Hematopoietic multipotent progenitor cell treated with erythropoietin and hydrocortisone succinate and interleukin-3 and kit ligand, for 8 days (in vitro differentiated cells): ENCODE measurements at regions not wholly inside any gene's neighbourhood (a gene's known extent, or its start where the extent isn't known, plus 50 kb on each side); places are given as distances from the start of the nearest gene placed in this dataset.

Source experiments
- DNase-seq: peaks from one replicate; pipeline ENCODE4 v3.0.0-alpha.2; 2015

DNA sequence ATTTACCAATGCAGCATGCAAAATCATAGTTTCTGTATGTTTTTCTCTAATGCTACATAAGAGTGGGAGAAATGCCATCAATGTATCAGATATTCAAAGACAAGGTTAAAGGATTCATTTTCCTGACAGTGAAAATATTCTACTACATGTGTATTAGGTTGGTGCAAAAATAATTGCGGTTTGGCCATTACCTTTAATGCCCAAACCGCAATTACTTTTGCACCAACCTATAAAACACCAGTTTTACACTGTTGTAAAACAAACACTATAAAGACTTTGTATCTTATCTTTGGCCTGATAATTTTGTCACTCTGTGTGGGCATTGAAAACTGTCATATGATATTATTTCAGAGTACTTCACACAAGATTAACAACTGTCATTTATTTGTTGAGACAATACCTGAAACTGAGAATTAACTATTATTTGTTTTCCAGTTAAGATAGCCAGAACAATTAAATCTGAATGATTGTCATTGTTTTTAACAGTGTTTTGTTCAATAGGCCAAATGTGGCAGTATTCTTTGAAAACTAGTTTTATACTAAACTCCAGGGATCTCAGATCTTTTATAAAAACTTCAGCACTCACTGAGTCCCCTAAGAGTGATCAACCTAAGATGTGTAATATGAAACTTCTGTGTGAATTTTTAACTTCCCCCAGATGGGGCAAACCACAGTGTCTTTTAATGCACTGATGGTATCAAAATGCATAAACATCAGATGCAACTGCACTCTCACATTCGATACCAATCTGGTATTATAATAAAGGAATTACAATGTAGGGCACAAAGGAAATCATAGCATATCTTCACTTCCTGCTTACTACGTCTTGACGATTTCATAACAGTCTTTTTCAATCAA, 53.8 kb upstream of the FBN2 start:
- no peak for DNase-seq

- DNase-seq, result no peak
Observed at GRCh38 chr5:128596071-128596470, 58.0 kb upstream of the FBN2 start.

- no peak for DNase-seq
Observed at GRCh38 chr5:128597156-128597555, 59.1 kb upstream of the FBN2 start.

- DNase-seq, result no peak
Observed at GRCh38 chr5:128613128-128613527, 75.1 kb upstream of the FBN2 start.

- no peak for DNase-seq
Observed at GRCh38 chr5:128613766-128614165, 75.7 kb upstream of the FBN2 start.

DNA sequence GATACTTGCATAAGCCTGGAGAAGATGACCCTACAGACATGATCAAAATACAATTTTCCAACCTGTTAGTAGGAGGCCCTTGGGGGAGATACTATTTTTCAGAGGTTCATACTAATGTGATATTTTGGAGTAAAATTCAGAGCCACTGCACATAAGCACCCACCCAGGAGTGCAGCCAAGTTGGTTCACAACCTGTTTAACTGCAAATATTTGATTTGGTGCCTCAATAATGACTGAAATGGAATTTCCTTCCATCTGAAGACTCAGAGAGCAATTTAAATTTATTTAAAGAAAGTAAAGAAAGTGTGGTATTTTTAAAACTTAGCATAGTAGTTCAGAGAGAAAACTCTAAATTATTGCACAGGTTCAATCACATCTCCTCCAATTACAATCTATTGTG, 77.5 kb upstream of the FBN2 start:
- DNase-seq, result no peak

- DNase-seq, result no peak
Observed at GRCh38 chr5:128626536-128627090, 88.6 kb upstream of the FBN2 start.

DNA sequence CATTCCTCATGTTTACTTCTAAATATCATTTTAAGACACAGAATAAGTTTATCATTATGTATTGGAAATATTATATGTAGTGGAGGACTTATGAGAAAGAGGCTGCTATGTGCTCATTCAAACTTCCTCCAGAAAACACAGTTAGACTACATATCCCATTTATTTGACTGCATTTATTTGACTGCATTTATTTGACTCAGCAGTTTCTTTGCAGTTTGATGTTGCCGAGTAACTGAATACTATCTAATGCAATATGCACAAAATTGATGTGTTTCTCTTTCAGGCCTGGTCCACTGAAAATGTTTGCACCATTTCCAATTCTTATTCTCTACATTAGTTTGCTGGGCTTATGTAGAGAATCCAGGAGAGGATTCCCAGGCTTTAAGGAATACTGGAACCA, 89.9 kb upstream of the FBN2 start:
- no peak for DNase-seq

DNA sequence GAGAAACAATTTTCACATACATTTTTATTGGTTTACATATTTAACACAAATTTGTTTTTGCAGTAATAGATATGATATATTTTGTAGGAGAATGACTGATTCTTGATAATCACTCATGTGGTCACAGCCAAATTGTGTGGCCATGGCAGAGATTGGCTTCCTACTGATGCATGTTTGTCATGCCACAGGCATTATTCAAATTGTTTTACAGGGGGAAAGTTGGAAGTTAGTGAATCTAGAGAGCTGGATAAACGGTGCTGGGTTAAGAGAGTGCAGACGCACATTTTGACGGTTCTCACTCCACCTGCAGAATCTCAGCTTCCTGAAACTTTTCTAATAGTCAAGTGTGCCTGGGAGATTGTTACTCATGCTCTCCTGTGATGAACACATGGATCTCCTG, 91.1 kb upstream of the FBN2 start:
- DNase-seq, result no peak

DNA sequence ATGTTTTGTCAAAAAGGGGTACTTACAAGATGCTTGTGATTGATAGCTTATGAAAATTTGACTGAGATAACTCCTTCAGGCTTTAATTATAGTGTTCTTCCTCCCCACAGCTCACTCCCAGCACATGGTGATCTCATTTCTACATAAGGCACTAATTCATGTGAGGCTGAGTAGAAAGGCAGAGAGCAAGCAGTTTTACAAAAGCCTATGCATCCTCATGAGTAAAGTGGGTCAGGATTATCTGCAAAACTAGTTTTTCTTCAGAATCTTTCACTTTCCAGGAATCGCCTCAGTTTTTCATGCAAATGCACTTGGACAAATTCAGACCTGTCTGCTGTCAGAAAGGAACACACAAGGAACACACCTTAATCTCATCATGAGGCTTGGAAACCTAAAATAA, 92.1 kb upstream of the FBN2 start:
- no peak for DNase-seq

- DNase-seq, result no peak
Observed at GRCh38 chr5:128631771-128632170, 93.7 kb upstream of the FBN2 start.

GRCh38 chr5:128632264-128632663, 94.2 kb upstream of the FBN2 start:
- no peak for DNase-seq

DNA sequence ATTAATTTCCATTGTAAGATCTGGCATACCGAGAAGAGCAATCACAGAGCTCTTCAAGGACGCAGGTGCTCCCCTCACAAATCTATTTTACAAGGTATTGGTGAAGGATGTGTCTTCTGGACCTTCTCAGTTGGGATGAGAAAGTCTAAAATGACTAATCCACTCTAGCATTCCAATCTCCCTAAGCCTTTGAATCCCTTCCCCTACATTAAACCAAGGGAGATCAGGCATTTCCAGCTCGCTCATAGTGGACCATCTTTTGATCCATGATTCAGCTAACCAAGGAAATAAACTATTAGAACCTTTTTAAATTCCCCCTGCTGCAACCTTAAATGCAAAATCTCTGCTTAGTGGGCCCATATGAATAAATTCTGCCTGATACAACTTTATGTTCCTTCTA, 95.9 kb upstream of the FBN2 start:
- no peak for DNase-seq

GRCh38 chr5:128635379-128635778, 97.3 kb upstream of the FBN2 start:
- DNase-seq, result no peak

GRCh38 chr5:128636361-128636760, 98.3 kb upstream of the FBN2 start:
- DNase-seq, result no peak

DNA sequence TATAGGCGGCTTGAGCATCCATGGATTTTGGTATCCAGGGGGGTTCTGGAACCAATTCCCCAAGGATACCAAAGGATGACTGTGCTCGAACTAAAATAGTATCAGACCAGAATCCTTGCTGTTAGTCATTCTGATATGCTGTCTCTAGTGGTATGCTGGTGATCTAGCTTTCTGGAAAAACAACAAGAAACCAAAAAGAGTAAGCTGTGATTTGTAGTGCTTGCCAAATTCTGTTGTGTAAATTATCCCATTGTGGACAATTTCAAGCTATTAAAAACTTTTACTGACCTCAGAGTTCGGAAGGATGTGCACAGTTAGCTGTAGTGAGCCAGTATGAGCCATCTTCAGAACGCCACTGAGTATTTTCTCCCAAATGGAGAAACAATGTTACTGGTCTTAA, 99.0 kb upstream of the FBN2 start:
- no peak for DNase-seq

DNA sequence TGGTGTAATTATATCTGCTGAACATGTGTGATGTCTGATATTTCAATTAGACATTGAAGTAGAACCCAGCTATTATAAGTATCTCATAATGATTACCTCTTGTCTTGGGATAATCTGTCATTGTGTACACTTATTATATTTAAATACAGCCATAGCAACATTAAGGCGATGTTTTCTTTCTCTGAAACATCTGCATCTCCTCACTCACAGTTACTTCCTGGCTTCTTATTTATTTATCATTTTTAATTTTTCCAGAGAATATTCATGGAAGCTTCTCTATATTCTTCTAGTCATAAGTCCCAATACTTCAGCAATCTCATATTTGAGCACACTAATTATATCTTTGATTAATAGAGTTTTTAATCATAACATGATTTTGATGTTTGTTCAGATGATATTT, 103.8 kb upstream of the FBN2 start:
- no peak for DNase-seq

DNA sequence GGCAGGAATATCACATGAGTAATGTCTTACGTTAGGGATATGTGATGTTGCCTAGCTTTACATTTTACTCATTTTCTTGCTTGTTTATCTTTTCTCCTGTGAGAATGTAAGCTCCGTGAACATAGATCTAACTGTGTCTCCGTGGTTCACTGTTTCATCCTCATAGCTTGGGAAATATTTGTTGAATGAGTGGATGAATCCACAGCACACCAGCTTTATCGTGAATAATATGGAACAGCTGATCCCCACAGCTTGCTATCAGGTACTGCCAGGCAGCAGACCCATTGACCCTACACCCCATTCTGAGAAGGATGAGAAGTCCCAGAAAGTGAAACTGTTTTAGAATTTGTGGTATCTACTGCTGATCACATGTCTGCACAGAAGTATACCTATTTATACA, 106.8 kb upstream of the FBN2 start:
- no peak for DNase-seq

- no peak for DNase-seq
Observed at GRCh38 chr5:128645581-128645980, 107.5 kb upstream of the FBN2 start.

GRCh38 chr5:128646176-128646575, 108.1 kb upstream of the FBN2 start:
- DNase-seq, result no peak

DNA sequence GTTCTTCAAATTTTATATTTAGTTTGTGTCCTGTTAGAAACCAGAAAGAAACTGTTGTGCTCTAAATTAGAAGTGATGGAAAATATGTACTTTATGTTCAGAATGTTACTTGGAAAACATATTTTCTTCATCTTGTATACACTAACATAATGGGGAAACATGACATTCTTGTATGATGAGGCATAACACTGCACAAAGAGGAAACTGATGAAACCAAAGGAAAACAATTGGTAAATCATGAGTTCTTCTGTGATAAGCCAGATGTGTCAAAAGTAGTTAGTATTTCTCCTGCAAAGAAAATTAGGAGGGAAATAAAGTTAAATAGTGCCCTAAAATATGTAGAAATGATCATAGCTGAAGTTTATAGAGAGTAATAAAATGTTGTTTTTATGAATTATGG, 111.1 kb upstream of the FBN2 start:
- no peak for DNase-seq

GRCh38 chr5:128662997-128663396, 125.0 kb upstream of the FBN2 start:
- DNase-seq, result no peak

DNA sequence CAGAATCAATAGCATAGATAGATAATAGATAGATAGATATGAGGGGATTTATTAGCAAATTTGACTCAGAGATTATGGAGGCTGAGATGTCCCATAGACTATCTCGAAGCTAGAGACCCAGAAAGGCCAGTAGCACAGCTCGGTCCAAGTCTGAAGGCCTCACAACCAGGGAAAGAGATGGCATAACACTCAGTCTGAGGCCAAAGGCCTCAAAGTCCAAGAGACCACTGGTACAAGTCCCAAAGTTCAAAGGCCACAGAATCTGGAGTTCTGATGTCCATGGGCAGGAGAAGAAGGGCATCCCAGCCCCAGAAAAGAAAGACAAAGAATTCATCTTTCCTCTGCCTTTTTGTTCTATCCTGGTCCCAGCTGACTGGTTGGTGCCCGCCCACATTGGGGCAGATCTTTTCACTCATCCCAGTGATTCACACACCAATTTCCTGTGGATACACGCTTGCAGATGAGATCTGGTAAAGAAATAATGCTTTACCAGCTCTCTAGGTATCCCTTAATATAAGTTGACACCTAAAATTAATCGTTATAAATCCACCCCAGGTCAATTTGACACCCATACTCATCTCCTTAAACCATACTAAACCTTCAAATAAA, 127.8 kb upstream of the FBN2 start:
- DNase-seq, result no peak

GRCh38 chr5:128667152-128667551, 129.1 kb upstream of the FBN2 start:
- no peak for DNase-seq

DNA sequence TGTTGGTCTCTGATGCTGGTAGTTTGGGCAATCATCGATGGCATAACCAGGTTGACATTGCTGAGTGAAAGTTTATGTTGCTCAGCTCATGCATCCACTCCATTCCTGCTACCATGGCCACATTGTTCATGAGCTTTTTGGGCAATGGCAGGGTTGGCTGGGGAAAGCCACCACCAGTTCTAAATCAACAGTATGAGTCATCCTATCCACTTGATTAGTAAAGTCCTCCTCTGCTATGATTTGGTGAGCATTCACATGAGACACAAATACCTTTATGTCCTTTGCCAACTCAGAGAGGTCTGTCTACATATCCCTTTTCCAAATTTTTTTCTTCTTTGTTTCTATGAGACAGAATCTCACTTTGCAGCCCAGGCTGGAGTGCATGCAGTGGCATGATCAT, 129.7 kb upstream of the FBN2 start:
- DNase-seq, result no peak
